ENCODE measurements at regions not wholly inside any gene's neighbourhood (a gene's known extent, or its start where the extent isn't known, plus 50 kb on each side); places are given as distances from the start of the nearest gene placed in this dataset.

DNA sequence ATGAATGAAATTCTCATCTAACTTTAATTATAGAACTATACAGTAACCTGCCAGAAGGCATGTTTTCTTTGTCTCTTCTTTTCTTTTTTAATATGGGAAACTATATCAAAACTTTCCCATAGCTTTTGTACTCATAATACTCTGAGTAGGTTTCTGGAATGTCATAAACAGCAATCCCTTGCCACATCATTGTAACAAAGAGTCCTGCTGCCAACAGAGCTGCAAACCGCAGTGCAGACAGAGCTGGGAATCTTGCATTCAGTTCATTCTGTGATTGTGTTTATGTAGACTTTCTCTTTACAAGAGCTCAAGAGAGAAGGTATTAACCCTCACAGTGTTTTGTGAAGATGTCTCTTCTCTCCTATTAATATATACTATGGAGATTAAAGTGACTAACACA lies 304.4 kb upstream of the SLIT2 start:
- TF ChIP-seq, protein P1, sequence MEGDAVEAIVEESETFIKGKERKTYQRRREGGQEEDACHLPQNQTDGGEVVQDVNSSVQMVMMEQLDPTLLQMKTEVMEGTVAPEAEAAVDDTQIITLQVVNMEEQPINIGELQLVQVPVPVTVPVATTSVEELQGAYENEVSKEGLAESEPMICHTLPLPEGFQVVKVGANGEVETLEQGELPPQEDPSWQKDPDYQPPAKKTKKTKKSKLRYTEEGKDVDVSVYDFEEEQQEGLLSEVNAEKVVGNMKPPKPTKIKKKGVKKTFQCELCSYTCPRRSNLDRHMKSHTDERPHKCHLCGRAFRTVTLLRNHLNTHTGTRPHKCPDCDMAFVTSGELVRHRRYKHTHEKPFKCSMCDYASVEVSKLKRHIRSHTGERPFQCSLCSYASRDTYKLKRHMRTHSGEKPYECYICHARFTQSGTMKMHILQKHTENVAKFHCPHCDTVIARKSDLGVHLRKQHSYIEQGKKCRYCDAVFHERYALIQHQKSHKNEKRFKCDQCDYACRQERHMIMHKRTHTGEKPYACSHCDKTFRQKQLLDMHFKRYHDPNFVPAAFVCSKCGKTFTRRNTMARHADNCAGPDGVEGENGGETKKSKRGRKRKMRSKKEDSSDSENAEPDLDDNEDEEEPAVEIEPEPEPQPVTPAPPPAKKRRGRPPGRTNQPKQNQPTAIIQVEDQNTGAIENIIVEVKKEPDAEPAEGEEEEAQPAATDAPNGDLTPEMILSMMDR (IDR thresholded peaks at IDR 0.05; ENCODE audit: unreplicated experiment), result no peak
- Mint-ChIP-seq H3K27ac (no peak overlapping the region), H3K9me3 (peaks cover 5% of the 10 kb centered on the region), H3K27me3 (ENCODE audit: low read depth) (no peaks in the 10 kb centered on the region), H3K36me3 (no peaks in the 10 kb centered on the region), H3K4me1 (no peaks in the 10 kb centered on the region), H3K4me3 (no peak overlapping the region)
- DNase-seq (ENCODE audit: low spot score in 2 of 2, unreplicated experiment in 2 of 2), result no peak

DNA sequence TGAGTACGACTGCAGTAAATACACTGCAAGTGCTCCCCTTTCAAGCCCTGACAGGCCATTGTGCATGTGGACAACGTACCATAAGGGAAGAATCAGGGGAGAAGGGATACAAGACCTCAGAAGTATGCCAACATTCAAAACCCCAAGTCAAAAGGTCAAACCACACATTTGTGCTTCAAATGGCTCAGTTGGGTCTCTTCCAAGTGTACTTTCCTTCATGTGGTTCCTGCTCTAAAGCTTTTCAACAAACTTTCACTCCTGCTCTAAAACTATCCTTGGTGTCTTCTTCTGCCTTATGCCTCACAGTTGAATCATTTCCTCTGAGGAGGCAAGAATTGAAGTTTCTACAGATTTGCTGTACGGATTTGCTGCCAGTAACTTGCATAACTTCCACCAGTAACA lies 305.7 kb upstream of the SLIT2 start:
- Mint-ChIP-seq H3K36me3 (no peaks in the 10 kb centered on the region), H3K4me1 (no peaks in the 10 kb centered on the region), H3K4me3 (no peak overlapping the region), H3K27me3 (ENCODE audit: low read depth) (no peaks in the 10 kb centered on the region), H3K27ac (no peak overlapping the region), H3K9me3 (no peaks in the 10 kb centered on the region)
- TF ChIP-seq, protein P1 (IDR thresholded peaks at IDR 0.05; ENCODE audit: unreplicated experiment), result no peak
- no peak for DNase-seq (ENCODE audit: low spot score in 2 of 2, unreplicated experiment in 2 of 2)

DNA sequence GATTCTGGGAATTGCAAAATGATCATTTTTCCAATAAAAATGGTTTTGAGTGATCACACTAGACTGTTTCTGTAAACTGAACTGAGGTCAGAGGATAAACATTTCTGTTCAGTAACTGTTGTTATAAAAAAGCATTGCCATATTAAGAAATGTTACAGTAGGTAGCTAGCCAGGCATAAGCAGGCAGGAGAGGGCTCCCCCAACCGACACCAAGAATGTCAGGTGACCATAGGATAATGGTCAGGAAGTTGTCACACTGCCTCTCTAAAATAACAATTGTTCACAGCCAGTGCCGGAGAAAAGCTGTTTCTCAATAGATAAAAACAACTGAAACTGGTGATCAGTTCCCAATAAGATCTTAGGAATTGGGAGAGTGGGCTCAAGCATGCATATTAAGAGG lies 306.2 kb upstream of the SLIT2 start:
- Mint-ChIP-seq H3K4me3 (no peak overlapping the region), H3K4me1 (no peaks in the 10 kb centered on the region), H3K27me3 (ENCODE audit: low read depth) (no peaks in the 10 kb centered on the region), H3K36me3 (no peaks in the 10 kb centered on the region), H3K27ac (no peak overlapping the region), H3K9me3 (no peaks in the 10 kb centered on the region)
- TF ChIP-seq, protein P1 (IDR thresholded peaks at IDR 0.05; ENCODE audit: unreplicated experiment), result no peak
- DNase-seq (ENCODE audit: low spot score in 2 of 2, unreplicated experiment in 2 of 2), result no peak

DNA sequence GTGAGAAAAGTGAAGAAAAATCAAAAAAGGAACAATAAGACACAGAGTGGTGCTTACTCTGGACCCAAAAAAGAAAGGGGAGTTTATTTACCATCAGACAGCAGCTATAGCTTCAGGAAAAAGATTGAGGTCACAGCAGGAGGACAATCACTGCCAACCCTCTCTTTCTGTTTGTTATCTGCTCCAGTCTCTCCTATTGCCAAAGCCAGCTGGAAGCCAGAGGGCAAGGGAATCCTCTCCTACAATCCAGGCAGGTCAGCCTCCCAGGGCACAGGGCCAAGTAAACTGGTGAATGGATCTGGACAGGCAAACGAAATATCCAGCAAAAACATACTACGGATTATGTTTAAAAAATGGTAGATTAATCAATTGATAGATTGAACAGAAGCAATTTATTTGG lies 306.9 kb upstream of the SLIT2 start:
- TF ChIP-seq, protein P1 (IDR thresholded peaks at IDR 0.05; ENCODE audit: unreplicated experiment), result no peak
- Mint-ChIP-seq H3K27me3 (ENCODE audit: low read depth) (no peaks in the 10 kb centered on the region), H3K27ac (no peak overlapping the region), H3K36me3 (no peaks in the 10 kb centered on the region), H3K4me1 (no peaks in the 10 kb centered on the region), H3K4me3 (no peak overlapping the region), H3K9me3 (no peaks in the 10 kb centered on the region)
- DNase-seq (ENCODE audit: low spot score in 2 of 2, unreplicated experiment in 2 of 2), result no peak

DNA sequence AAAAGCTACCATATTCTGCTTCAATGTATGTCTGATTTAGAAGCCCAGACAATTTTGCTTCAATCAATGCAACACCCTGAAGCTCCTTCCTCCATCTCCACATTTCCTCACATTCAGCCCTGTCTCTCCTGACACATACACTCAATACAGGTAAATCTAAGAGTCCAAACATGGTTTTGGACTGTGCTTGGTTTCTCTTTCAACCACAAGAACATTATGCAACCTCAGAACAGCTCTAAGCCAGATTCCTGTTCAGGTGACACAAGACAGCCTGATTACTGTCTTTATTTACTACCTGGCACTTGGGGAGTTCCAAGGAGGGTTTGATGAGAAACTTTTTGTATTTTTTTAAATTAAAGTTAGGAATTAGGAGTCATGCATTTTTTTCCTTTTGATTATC lies 307.5 kb upstream of the SLIT2 start:
- H3K4me1 Mint-ChIP-seq, result no peaks in the 10 kb centered on the region
- no peak overlapping the region for H3K4me3 Mint-ChIP-seq
- H3K36me3 Mint-ChIP-seq, result no peaks in the 10 kb centered on the region
- no peak overlapping the region for H3K27ac Mint-ChIP-seq
- no peaks in the 10 kb centered on the region for H3K9me3 Mint-ChIP-seq
- TF ChIP-seq, protein P1 (IDR thresholded peaks at IDR 0.05; ENCODE audit: unreplicated experiment), result no peak
- no peaks in the 10 kb centered on the region for H3K27me3 Mint-ChIP-seq (ENCODE audit: low read depth)
- DNase-seq (ENCODE audit: low spot score in 2 of 2, unreplicated experiment in 2 of 2), result no peak

DNA sequence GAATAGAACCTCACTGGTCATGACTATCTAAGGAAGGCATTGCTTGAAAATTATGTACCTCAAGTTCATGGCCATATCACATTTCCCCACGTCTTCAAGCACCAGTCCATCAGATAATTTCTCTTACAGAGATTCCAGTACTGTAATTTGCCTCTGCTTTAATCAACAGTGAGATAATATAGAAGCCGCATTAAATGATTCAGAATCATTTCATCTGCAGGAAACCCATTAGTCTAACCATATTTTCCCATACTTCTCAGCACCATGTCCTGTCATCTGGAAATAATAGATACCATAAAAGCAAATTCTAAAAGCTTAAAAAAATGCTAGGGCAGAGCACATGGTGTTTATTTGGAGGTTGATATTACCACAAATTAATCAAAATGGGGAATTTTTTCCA lies 310.3 kb upstream of the SLIT2 start:
- Mint-ChIP-seq H3K27ac (no peak overlapping the region), H3K4me1 (no peaks in the 10 kb centered on the region), H3K9me3 (no peaks in the 10 kb centered on the region), H3K36me3 (no peaks in the 10 kb centered on the region), H3K27me3 (ENCODE audit: low read depth) (no peaks in the 10 kb centered on the region), H3K4me3 (no peak overlapping the region)
- DNase-seq (ENCODE audit: low spot score in 2 of 2, unreplicated experiment in 2 of 2), result no peak
- TF ChIP-seq, protein P1 (IDR thresholded peaks at IDR 0.05; ENCODE audit: unreplicated experiment), result no peak
